Erythroblast (primary cell): ENCODE measurements at regions not wholly inside any gene's neighbourhood (a gene's known extent, or its start where the extent isn't known, plus 50 kb on each side); places are given as distances from the start of the nearest gene placed in this dataset.
"Not testable (repeated sequence)": the region's sequence is repeated elsewhere in the genome, so short reads cannot be mapped to it uniquely, and the experiment has no call there.

Source experiments
- DNase-seq, 2 experiments: peaks; one replicate each; lab custom pipeline; 2025; lab: John Stamatoyannopoulos, UW
- GATA1 ChIP-seq: IDR thresholded peaks from 2 replicates; pipeline ENCODE4 v1.6.1; 2011; ENCODE audit warnings: low read depth, mild to moderate bottlenecking, control low read depth, low read length, moderate library complexity
- POLR2A ChIP-seq: IDR thresholded peaks from 2 replicates; pipeline ENCODE4 v1.6.1; 2011; ENCODE audit warnings: mild to moderate bottlenecking, low read length

- DNase-seq, result no peak
- TF ChIP-seq POLR2A, result no peak
- TF ChIP-seq GATA1, result no peak
Observed at GRCh38 chr3:150277444-150277843, 130.7 kb upstream of the TSC22D2 start.

GRCh38 chr3:150275941-150276340, 132.2 kb upstream of the TSC22D2 start:
- no peak for TF ChIP-seq POLR2A
- no peak for DNase-seq

- TF ChIP-seq GATA1 (no peak), POLR2A (no peak)
- no peak for DNase-seq
Observed at GRCh38 chr3:150274372-150274771, 133.7 kb upstream of the TSC22D2 start.

- no peak for TF ChIP-seq GATA1
- TF ChIP-seq POLR2A, result no peak
- DNase-seq, result no peak
Observed at GRCh38 chr3:150273396-150273795, 134.7 kb upstream of the TSC22D2 start.

GRCh38 chr3:150271591-150271960, 136.5 kb upstream of the TSC22D2 start:
- TF ChIP-seq GATA1 (no peak), POLR2A (no peak)
- no peak for DNase-seq

GRCh38 chr3:150270883-150271590, 137.1 kb upstream of the TSC22D2 start:
- no peak for DNase-seq
- TF ChIP-seq GATA1, result no peak
- TF ChIP-seq POLR2A, result no peak

- DNase-seq, result not testable (repeated sequence)
Observed at GRCh38 chr3:150270444-150270843, 137.7 kb upstream of the TSC22D2 start.

GRCh38 chr3:150269526-150269925, 138.6 kb upstream of the TSC22D2 start:
- no peak for TF ChIP-seq GATA1
- no peak for TF ChIP-seq POLR2A
- peak in 1 of 2 experiments; percentile 6 for DNase-seq

- DNase-seq, result peak in 1 of 2 experiments; percentile 10
- no peak for TF ChIP-seq GATA1
- TF ChIP-seq POLR2A, result no peak
Observed at GRCh38 chr3:150268426-150269391, 139.4 kb upstream of the TSC22D2 start.

GRCh38 chr3:150267288-150267687, 140.8 kb upstream of the TSC22D2 start:
- TF ChIP-seq POLR2A, result no peak
- no peak for TF ChIP-seq GATA1

GRCh38 chr3:150265305-150265704, 142.8 kb upstream of the TSC22D2 start:
- no peak for DNase-seq
- no peak for TF ChIP-seq GATA1
- TF ChIP-seq POLR2A, result no peak

More at GRCh38 chr3:150267288-150267687, 140.8 kb upstream of the TSC22D2 start:
- no peak for DNase-seq

- no peak for DNase-seq
- TF ChIP-seq GATA1, result no peak
- TF ChIP-seq POLR2A, result no peak
Observed at GRCh38 chr3:150264561-150265279, 143.4 kb upstream of the TSC22D2 start.

- no peak for TF ChIP-seq GATA1
- no peak for TF ChIP-seq POLR2A
- no peak for DNase-seq
Observed at GRCh38 chr3:150261958-150262357, 146.1 kb upstream of the TSC22D2 start.

- TF ChIP-seq GATA1 (no peak), POLR2A (no peak)
- DNase-seq, result no peak
Observed at GRCh38 chr3:150261418-150261817, 146.7 kb upstream of the TSC22D2 start.
